ENCODE measurements at regions not wholly inside any gene's neighbourhood (a gene's known extent, or its start where the extent isn't known, plus 50 kb on each side); places are given as distances from the start of the nearest gene placed in this dataset.

GRCh38 chr14:86052868-86053267 is 522.9 kb downstream of the FLRT2 start:
- no peak for TF ChIP-seq REST (IDR thresholded peaks at IDR 0.05; ENCODE audit: insufficient read depth in 1 of 2, low read depth in 2 of 2, low read length in 1 of 2)
- no peak for TF ChIP-seq CTCF (IDR thresholded peaks at IDR 0.05)
- no peak for TF ChIP-seq POLR2AphosphoS5 (IDR thresholded peaks at IDR 0.05; ENCODE audit: low read depth, low read length)
- no peak for TF ChIP-seq TCF7L2 (IDR thresholded peaks at IDR 0.05; ENCODE audit: low read depth, low read length)
- no peak for TF ChIP-seq SIN3A (IDR thresholded peaks at IDR 0.05; ENCODE audit: borderline replicate concordance, insufficient read depth, low read depth, low read length)

All from Panc1 (cell line).